ENCODE measurements at regions not wholly inside any gene's neighbourhood (a gene's known extent, or its start where the extent isn't known, plus 50 kb on each side); places are given as distances from the start of the nearest gene placed in this dataset.

GRCh38 chr7:85771516-85771915 is 584.7 kb upstream of the SEMA3D start:
- ATAC-seq (no peak), DNase-seq (no peak)
- intact Hi-C loops (cut with DNase I, micrococcal nuclease): no loop called here

GRCh38 chr7:85770332-85770731 is 583.5 kb upstream of the SEMA3D start:
- ATAC-seq (no peak), DNase-seq (no peak)
- intact Hi-C loops (cut with DNase I, micrococcal nuclease): no loop called here

- intact Hi-C loops (cut with DNase I, micrococcal nuclease): no loop called here
- ATAC-seq (peak; percentile 98), DNase-seq (peak in 1 of 2 donors; percentile 16)
Observed at GRCh38 chr7:85765698-85766298, 578.9 kb upstream of the SEMA3D start.

- DNase-seq (no peak), ATAC-seq (peak; percentile 52)
- intact Hi-C loops (cut with DNase I, micrococcal nuclease): no loop called here
Observed at GRCh38 chr7:85764034-85764433, 577.2 kb upstream of the SEMA3D start.

- ATAC-seq (no peak), DNase-seq (no peak)
- intact Hi-C loops (cut with DNase I, micrococcal nuclease): no loop called here
Observed at GRCh38 chr7:85757348-85757747, 570.5 kb upstream of the SEMA3D start.

- peak in 1 of 2 donors; percentile 16 for DNase-seq
- intact Hi-C loops (cut with DNase I, micrococcal nuclease): no loop called here
- peak; percentile 53 for ATAC-seq
Observed at GRCh38 chr7:85750454-85750949, 563.6 kb upstream of the SEMA3D start.

GRCh38 chr7:85749696-85750453 is 563.0 kb upstream of the SEMA3D start:
- intact Hi-C loops (cut with DNase I, micrococcal nuclease): no loop called here
- DNase-seq (no peak), ATAC-seq (no peak)

- DNase-seq (peak in 1 of 2 donors; percentile 14), ATAC-seq (peak; percentile 80)
- intact Hi-C loops (cut with DNase I, micrococcal nuclease): no loop called here
Observed at GRCh38 chr7:85748861-85749260, 562.0 kb upstream of the SEMA3D start.

- DNase-seq (no peak), ATAC-seq (no peak)
- intact Hi-C loops (cut with DNase I, micrococcal nuclease): no loop called here
Observed at GRCh38 chr7:85737426-85737825, 550.6 kb upstream of the SEMA3D start.

- DNase-seq (no peak), ATAC-seq (no peak)
- intact Hi-C loops (cut with DNase I, micrococcal nuclease): no loop called here
Observed at GRCh38 chr7:85736085-85736484, 549.2 kb upstream of the SEMA3D start.

- intact Hi-C loops (cut with DNase I, micrococcal nuclease): no loop called here
- ATAC-seq (no peak), DNase-seq (no peak)
Observed at GRCh38 chr7:85734823-85735222, 548.0 kb upstream of the SEMA3D start.

- ATAC-seq (no peak), DNase-seq (no peak)
Observed at GRCh38 chr7:85733169-85733915, 546.5 kb upstream of the SEMA3D start.

GRCh38 chr7:85730012-85730411 is 543.2 kb upstream of the SEMA3D start:
- ATAC-seq: peak; percentile 23
- intact Hi-C loops (cut with DNase I, micrococcal nuclease): no loop called here
- DNase-seq: peak in 1 of 2 donors; percentile 25

More at GRCh38 chr7:85733169-85733915, 546.5 kb upstream of the SEMA3D start:
- intact Hi-C loops (cut with DNase I, micrococcal nuclease): no loop called here

GRCh38 chr7:85725026-85725425 is 538.2 kb upstream of the SEMA3D start:
- ATAC-seq (no peak), DNase-seq (no peak)
- intact Hi-C loops (cut with DNase I, micrococcal nuclease): no loop called here

- no peak for ATAC-seq
- no peak for DNase-seq
- intact Hi-C loops (cut with DNase I, micrococcal nuclease): no loop called here
Observed at GRCh38 chr7:85719981-85720953, 533.4 kb upstream of the SEMA3D start.

GRCh38 chr7:85716353-85716752 is 529.5 kb upstream of the SEMA3D start:
- ATAC-seq (no peak), DNase-seq (no peak)
- intact Hi-C loops (cut with DNase I, micrococcal nuclease): no loop called here

- DNase-seq: no peak
Observed at GRCh38 chr7:85714951-85715350, 528.1 kb upstream of the SEMA3D start.

GRCh38 chr7:85714043-85714578 is 527.3 kb upstream of the SEMA3D start:
- intact Hi-C loops (cut with DNase I, micrococcal nuclease): no loop called here
- no peak for DNase-seq
- no peak for ATAC-seq

More at GRCh38 chr7:85714951-85715350, 528.1 kb upstream of the SEMA3D start:
- intact Hi-C loops (cut with DNase I, micrococcal nuclease): no loop called here
- ATAC-seq: no peak

Data from left colon (tissue), 2 donors.